K562 (cell line): ENCODE measurements at regions not wholly inside any gene's neighbourhood (a gene's known extent, or its start where the extent isn't known, plus 50 kb on each side); places are given as distances from the start of the nearest gene placed in this dataset.

Source experiments
- FOXA3 ChIP-seq, 2 experiments: fragments of 450-650 bp in 1 of 2; sonication (generic) in 1 of 2; formaldehyde crosslinking; IDR thresholded peaks in 1 of 2; conservative IDR thresholded peaks in 1 of 2; 2 replicates each; pipeline versions ENCODE4 v1.4.0 to v1.8.0; 2020 to 2022; ENCODE audit warnings: mild to moderate bottlenecking in 2 of 2, missing genetic modification reagents in 1 of 2
- L3MBTL2 ChIP-seq: fragments of 450-650 bp; IDR thresholded peaks from 2 replicates; pipeline ENCODE4 v1.6.1; 2016; ENCODE audit warnings: mild to moderate bottlenecking, moderate library complexity
- TF ChIP-seq, protein P1 (sequence below), 2 experiments: fragments of 450-650 bp; formaldehyde crosslinking in 1 of 2; IDR thresholded peaks; 2 replicates each; pipeline versions ENCODE4 v1.4.0 to v1.6.1; 2014 to 2020; ENCODE audit warnings: mild to moderate bottlenecking in 2 of 2, borderline replicate concordance in 1 of 2, low read depth in 1 of 2

DNA sequence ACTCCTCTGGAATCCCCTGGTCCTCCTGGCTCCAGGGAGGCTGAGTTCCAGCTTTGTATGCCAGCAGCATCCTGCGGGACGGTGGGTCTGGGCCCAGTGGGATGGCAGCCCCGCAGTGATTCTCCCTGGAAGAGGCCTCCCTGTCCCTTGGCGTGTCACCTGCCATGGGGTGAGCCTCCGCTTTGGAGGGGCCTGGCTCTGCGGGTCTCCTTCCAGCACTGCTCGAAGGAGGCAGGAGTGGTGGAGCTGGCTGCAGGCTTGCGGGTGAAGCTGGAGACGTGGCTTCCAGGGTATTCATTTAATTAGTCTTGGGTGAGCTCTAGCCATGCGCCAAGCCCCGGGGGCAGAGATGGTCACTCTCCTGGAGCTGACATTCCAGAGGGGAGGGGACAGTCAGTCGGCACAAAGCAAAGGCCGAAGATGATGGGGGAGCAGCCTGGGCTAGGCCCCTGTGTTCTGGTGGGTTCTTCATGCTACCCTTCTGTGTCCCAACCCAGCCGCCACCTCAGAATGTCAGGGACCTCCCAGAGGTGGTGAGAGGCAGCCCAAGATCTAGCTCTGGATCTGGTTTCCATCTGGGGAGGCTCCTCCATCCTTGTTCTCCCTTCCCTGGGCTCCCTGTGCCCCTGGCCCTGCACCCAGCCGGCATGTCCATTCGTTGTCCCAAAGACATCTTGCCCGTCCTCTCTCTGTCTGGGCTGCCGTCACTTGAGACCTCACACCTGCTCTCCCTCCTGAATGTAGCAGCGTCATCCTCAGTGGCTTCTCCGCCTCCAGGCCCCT, 1332.5 kb downstream of the BRD1 start (continued):
- TF ChIP-seq, protein P1, sequence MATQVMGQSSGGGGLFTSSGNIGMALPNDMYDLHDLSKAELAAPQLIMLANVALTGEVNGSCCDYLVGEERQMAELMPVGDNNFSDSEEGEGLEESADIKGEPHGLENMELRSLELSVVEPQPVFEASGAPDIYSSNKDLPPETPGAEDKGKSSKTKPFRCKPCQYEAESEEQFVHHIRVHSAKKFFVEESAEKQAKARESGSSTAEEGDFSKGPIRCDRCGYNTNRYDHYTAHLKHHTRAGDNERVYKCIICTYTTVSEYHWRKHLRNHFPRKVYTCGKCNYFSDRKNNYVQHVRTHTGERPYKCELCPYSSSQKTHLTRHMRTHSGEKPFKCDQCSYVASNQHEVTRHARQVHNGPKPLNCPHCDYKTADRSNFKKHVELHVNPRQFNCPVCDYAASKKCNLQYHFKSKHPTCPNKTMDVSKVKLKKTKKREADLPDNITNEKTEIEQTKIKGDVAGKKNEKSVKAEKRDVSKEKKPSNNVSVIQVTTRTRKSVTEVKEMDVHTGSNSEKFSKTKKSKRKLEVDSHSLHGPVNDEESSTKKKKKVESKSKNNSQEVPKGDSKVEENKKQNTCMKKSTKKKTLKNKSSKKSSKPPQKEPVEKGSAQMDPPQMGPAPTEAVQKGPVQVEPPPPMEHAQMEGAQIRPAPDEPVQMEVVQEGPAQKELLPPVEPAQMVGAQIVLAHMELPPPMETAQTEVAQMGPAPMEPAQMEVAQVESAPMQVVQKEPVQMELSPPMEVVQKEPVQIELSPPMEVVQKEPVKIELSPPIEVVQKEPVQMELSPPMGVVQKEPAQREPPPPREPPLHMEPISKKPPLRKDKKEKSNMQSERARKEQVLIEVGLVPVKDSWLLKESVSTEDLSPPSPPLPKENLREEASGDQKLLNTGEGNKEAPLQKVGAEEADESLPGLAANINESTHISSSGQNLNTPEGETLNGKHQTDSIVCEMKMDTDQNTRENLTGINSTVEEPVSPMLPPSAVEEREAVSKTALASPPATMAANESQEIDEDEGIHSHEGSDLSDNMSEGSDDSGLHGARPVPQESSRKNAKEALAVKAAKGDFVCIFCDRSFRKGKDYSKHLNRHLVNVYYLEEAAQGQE (IDR thresholded peaks at IDR 0.05; ENCODE audit: borderline replicate concordance): no peak
- TF ChIP-seq, protein P1 (CRISPR knock-in tag; IDR thresholded peaks at IDR 0.05; ENCODE audit: low read depth): no peak
- TF ChIP-seq FOXA3 (CRISPR knock-in tag; conservative IDR thresholded peaks at IDR 0.05 in 1 of 2, IDR thresholded peaks at IDR 0.05 in 1 of 2): no peak
- no peak for TF ChIP-seq L3MBTL2
